ENCODE measurements at regions not wholly inside any gene's neighbourhood (a gene's known extent, or its start where the extent isn't known, plus 50 kb on each side); places are given as distances from the start of the nearest gene placed in this dataset.

GRCh38 chr9:82532504-82533180, 530.3 kb downstream of the RASEF start:
- intact Hi-C loops (cut with DNase I; ENCODE audit: low total_unique reads) = no loop called here
- H3K4me3 ChIP-seq (ENCODE audit: low read depth, poor library complexity, severe bottlenecking) = no peak overlapping the region
- TF ChIP-seq POLR2A (IDR thresholded peaks at IDR 0.05) = no peak
- TF ChIP-seq, protein P1, sequence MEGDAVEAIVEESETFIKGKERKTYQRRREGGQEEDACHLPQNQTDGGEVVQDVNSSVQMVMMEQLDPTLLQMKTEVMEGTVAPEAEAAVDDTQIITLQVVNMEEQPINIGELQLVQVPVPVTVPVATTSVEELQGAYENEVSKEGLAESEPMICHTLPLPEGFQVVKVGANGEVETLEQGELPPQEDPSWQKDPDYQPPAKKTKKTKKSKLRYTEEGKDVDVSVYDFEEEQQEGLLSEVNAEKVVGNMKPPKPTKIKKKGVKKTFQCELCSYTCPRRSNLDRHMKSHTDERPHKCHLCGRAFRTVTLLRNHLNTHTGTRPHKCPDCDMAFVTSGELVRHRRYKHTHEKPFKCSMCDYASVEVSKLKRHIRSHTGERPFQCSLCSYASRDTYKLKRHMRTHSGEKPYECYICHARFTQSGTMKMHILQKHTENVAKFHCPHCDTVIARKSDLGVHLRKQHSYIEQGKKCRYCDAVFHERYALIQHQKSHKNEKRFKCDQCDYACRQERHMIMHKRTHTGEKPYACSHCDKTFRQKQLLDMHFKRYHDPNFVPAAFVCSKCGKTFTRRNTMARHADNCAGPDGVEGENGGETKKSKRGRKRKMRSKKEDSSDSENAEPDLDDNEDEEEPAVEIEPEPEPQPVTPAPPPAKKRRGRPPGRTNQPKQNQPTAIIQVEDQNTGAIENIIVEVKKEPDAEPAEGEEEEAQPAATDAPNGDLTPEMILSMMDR (IDR thresholded peaks at IDR 0.05) = no peak
- DNase-seq (ENCODE audit: low spot score in 2 of 2) = no peak
- WGBS, 2 donors = 32 to 53% methylated on average over 2 of the region's 2 CpGs

- no peak overlapping the region for H3K4me3 ChIP-seq (ENCODE audit: low read depth, poor library complexity, severe bottlenecking)
- no peak for DNase-seq (ENCODE audit: low spot score in 2 of 2)
- 51 to 63% methylated on average over 2 of the region's 2 CpGs for WGBS, 2 donors
- intact Hi-C loops (cut with DNase I; ENCODE audit: low total_unique reads) = no loop called here
- no peak for TF ChIP-seq POLR2A (IDR thresholded peaks at IDR 0.05)
- TF ChIP-seq, protein P1 (IDR thresholded peaks at IDR 0.05) = no peak
Observed at GRCh38 chr9:82535432-82535998, 527.4 kb downstream of the RASEF start.

DNA sequence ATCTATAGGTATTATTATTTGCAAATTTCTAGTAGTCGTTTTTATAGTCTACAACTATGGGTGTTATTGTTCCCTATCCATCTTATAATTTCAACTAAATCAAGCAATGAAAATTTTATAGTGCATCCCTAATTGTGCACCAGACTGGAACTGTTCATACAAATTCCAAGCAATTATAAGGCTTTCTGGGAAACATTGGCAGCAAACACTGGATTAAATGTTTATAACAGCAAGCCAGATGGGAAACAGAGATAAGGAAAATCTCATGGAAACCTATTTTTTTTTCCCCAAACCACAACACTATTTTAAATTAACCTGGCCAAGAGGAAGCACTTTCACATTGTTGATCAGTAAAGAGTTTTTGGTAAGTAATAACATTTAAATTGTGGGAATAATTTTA, 524.3 kb downstream of the RASEF start:
- WGBS, 2 donors = 18 to 30% methylated on average over 1 of the region's 1 CpG
- no peak overlapping the region for H3K4me3 ChIP-seq (ENCODE audit: low read depth, poor library complexity, severe bottlenecking)
- DNase-seq (ENCODE audit: low spot score in 2 of 2) = no peak
- intact Hi-C loops (cut with DNase I; ENCODE audit: low total_unique reads) = no loop called here
- TF ChIP-seq POLR2A (IDR thresholded peaks at IDR 0.05) = no peak
- TF ChIP-seq, protein P1 (IDR thresholded peaks at IDR 0.05) = no peak

DNA sequence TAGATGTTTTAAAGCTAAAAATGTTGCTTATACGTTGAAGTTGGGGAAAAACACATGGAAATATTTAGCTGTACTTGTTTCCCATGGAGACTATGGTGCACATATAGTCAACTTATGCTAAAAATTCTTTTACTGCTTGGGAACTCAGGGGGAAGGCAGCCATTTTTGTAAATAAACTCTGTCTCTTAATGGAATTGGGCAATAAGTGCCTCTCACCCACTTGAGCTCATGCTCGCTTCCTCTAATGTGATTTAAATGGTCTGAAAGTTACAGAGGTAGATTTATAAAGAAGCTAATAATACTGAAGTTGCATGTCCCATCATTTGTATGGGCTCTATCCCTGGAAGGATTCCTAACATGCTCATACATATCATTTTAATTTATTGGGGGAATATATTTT, 523.8 kb downstream of the RASEF start:
- TF ChIP-seq POLR2A (IDR thresholded peaks at IDR 0.05) = no peak
- no peak overlapping the region for H3K4me3 ChIP-seq (ENCODE audit: low read depth, poor library complexity, severe bottlenecking)
- DNase-seq (ENCODE audit: low spot score in 2 of 2) = no peak
- 75 to 82% methylated on average over 2 of the region's 2 CpGs for WGBS, 2 donors
- intact Hi-C loops (cut with DNase I; ENCODE audit: low total_unique reads) = no loop called here

DNA sequence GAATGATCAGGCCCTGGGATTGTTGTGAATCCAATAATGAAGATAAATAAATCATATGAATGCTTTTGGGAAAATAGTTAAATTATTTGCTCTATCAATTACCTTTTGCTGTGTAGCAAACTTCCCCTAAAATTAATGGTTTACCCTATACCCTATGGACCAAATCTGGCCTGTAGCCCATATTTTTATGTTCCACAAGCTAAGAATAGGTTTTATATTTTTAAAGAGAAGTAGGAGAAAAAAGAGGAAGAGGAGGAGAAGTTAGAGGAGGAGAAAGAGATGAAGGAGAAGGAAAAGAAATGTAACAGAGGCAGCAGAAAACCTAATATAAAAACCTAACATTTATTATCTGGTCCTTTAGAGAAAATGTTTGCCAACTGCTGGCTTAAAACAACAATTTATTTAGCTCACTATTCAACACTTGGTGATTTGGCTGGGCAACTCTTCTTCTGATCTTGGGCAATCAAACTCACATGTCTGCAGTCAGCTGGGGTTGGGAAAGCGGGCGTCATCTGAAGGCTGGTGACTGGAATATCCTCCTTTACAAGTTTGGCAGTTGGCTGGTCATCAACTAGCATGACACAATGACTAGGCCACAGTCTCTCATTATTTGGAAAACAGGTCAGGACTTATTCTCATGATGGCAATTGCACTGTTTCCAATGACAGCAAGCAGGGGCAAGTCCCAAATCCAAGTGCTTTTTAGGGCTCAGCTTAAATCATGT, 522.9 kb downstream of the RASEF start:
- TF ChIP-seq, protein P1 (IDR thresholded peaks at IDR 0.05) = no peak
- TF ChIP-seq POLR2A (IDR thresholded peaks at IDR 0.05) = no peak
- 39 to 56% methylated on average over 2 of the region's 2 CpGs for WGBS, 2 donors
- DNase-seq (ENCODE audit: low spot score in 2 of 2) = peak in 1 of 2 donors; percentile 44
- no peak overlapping the region for H3K4me3 ChIP-seq (ENCODE audit: low read depth, poor library complexity, severe bottlenecking)
- intact Hi-C loops (cut with DNase I; ENCODE audit: low total_unique reads) = no loop called here

- no peak for DNase-seq (ENCODE audit: low spot score in 2 of 2)
- no peak for TF ChIP-seq POLR2A (IDR thresholded peaks at IDR 0.05)
- TF ChIP-seq, protein P1 (IDR thresholded peaks at IDR 0.05) = no peak
- no peak overlapping the region for H3K4me3 ChIP-seq (ENCODE audit: low read depth, poor library complexity, severe bottlenecking)
- intact Hi-C loops (cut with DNase I; ENCODE audit: low total_unique reads) = no loop called here
Observed at GRCh38 chr9:82543726-82544125, 519.2 kb downstream of the RASEF start.

Data from lower leg skin (tissue), 4 donors.